Right lobe of liver (tissue), 4 donors: ENCODE measurements at regions not wholly inside any gene's neighbourhood (a gene's known extent, or its start where the extent isn't known, plus 50 kb on each side); places are given as distances from the start of the nearest gene placed in this dataset.

Experiments
- CTCF ChIP-seq, 4 donors: fragments of 200-600 bp in 3 of 4; fragments of 450-650 bp in 1 of 4; IDR thresholded peaks; one replicate each; pipeline versions ENCODE4 v1.5.1 to v1.8.0; 2016 to 2022; ENCODE audit warnings: antibody characterized with exemption in 4 of 4, mild to moderate bottlenecking in 2 of 4
- POLR2A ChIP-seq: fragments of 450-650 bp; IDR thresholded peaks from one replicate; pipeline ENCODE4 v1.6.1; 2017; ENCODE audit warnings: antibody characterized with exemption, mild to moderate bottlenecking
- donor health status: DM: no; HTN: no; CAD: no.
- donor health status: DM: no; HTN: no; CAD: no.
- donor health status: DM: no; HTN: yes; CAD: no.

GRCh38 chr5:33275921-33276627 lies 164.7 kb upstream of the TARS1 start:
- no peak for TF ChIP-seq CTCF (IDR thresholded peaks at IDR 0.05)
- TF ChIP-seq POLR2A = no peak
